ENCODE measurements at regions not wholly inside any gene's neighbourhood (a gene's known extent, or its start where the extent isn't known, plus 50 kb on each side); places are given as distances from the start of the nearest gene placed in this dataset.

- DNase-seq = no peak
Measured at GRCh38 chr6:113439866-113440265, 417.3 kb upstream of the MARCKS start.

GRCh38 chr6:113442040-113442439 is 415.1 kb upstream of the MARCKS start:
- Mint-ChIP-seq H3K9me3 (ENCODE audit: low read depth) (no peaks in the 10 kb centered on the region), H3K27me3 (no peaks in the 10 kb centered on the region), H3K27ac (no peak overlapping the region), H3K4me1 (no peaks in the 10 kb centered on the region), H3K4me3 (no peak overlapping the region), H3K36me3 (no peaks in the 10 kb centered on the region)
- CTCF ChIA-PET = no interaction called here
- ATAC-seq = no peak
- DNase-seq = no peak

More at GRCh38 chr6:113439866-113440265, 417.3 kb upstream of the MARCKS start:
- CTCF ChIA-PET = no interaction called here
- Mint-ChIP-seq H3K4me3 (no peak overlapping the region), H3K27me3 (no peaks in the 10 kb centered on the region), H3K9me3 (ENCODE audit: low read depth) (no peaks in the 10 kb centered on the region), H3K4me1 (no peaks in the 10 kb centered on the region), H3K36me3 (no peaks in the 10 kb centered on the region), H3K27ac (no peak overlapping the region)
- ATAC-seq = no peak

GRCh38 chr6:113445201-113445600 is 411.9 kb upstream of the MARCKS start:
- CTCF ChIA-PET = no interaction called here
- ATAC-seq = no peak
- Mint-ChIP-seq H3K4me1 (no peaks in the 10 kb centered on the region), H3K36me3 (no peaks in the 10 kb centered on the region), H3K27ac (no peak overlapping the region), H3K27me3 (no peaks in the 10 kb centered on the region), H3K9me3 (ENCODE audit: low read depth) (no peaks in the 10 kb centered on the region), H3K4me3 (no peak overlapping the region)
- no peak for DNase-seq

- no peak for ATAC-seq
- no peak overlapping the region for H3K4me3 Mint-ChIP-seq
Measured at GRCh38 chr6:113447088-113447831, 409.9 kb upstream of the MARCKS start.

GRCh38 chr6:113449051-113449450 is 408.1 kb upstream of the MARCKS start:
- no peaks in the 10 kb centered on the region for H3K9me3 Mint-ChIP-seq (ENCODE audit: low read depth)
- H3K27ac Mint-ChIP-seq = no peak overlapping the region
- H3K36me3 Mint-ChIP-seq = no peaks in the 10 kb centered on the region
- no peak for ATAC-seq
- no peak overlapping the region for H3K4me3 Mint-ChIP-seq
- CTCF ChIA-PET = no interaction called here
- no peak for DNase-seq
- no peaks in the 10 kb centered on the region for H3K27me3 Mint-ChIP-seq
- H3K4me1 Mint-ChIP-seq = no peaks in the 10 kb centered on the region

More at GRCh38 chr6:113447088-113447831, 409.9 kb upstream of the MARCKS start:
- DNase-seq = no peak
- Mint-ChIP-seq H3K27me3 (no peaks in the 10 kb centered on the region), H3K27ac (no peak overlapping the region), H3K9me3 (ENCODE audit: low read depth) (no peaks in the 10 kb centered on the region), H3K36me3 (no peaks in the 10 kb centered on the region), H3K4me1 (no peaks in the 10 kb centered on the region)
- CTCF ChIA-PET = no interaction called here

- no peak for DNase-seq
- Mint-ChIP-seq H3K9me3 (ENCODE audit: low read depth) (no peaks in the 10 kb centered on the region), H3K4me1 (no peaks in the 10 kb centered on the region), H3K27me3 (no peaks in the 10 kb centered on the region), H3K27ac (no peak overlapping the region), H3K4me3 (no peak overlapping the region), H3K36me3 (no peaks in the 10 kb centered on the region)
- no peak for ATAC-seq
- CTCF ChIA-PET = no interaction called here
Measured at GRCh38 chr6:113450061-113450465, 407.1 kb upstream of the MARCKS start.

GRCh38 chr6:113451049-113451448 is 406.1 kb upstream of the MARCKS start:
- no peak for DNase-seq
- Mint-ChIP-seq H3K36me3 (no peaks in the 10 kb centered on the region), H3K27ac (no peak overlapping the region), H3K4me3 (no peak overlapping the region), H3K27me3 (no peaks in the 10 kb centered on the region), H3K4me1 (no peaks in the 10 kb centered on the region), H3K9me3 (ENCODE audit: low read depth) (no peaks in the 10 kb centered on the region)
- ATAC-seq = no peak
- CTCF ChIA-PET = no interaction called here

- H3K27ac Mint-ChIP-seq = no peak overlapping the region
- H3K9me3 Mint-ChIP-seq (ENCODE audit: low read depth) = no peaks in the 10 kb centered on the region
- H3K4me1 Mint-ChIP-seq = no peaks in the 10 kb centered on the region
- no peak overlapping the region for H3K4me3 Mint-ChIP-seq
- H3K27me3 Mint-ChIP-seq = no peaks in the 10 kb centered on the region
- CTCF ChIA-PET = no interaction called here
- no peaks in the 10 kb centered on the region for H3K36me3 Mint-ChIP-seq
- DNase-seq (no peak), ATAC-seq (no peak)
Measured at GRCh38 chr6:113457198-113457597, 399.9 kb upstream of the MARCKS start.

GRCh38 chr6:113457751-113458150 is 399.4 kb upstream of the MARCKS start:
- no peak for DNase-seq
- Mint-ChIP-seq H3K27me3 (no peaks in the 10 kb centered on the region), H3K36me3 (no peaks in the 10 kb centered on the region), H3K4me1 (no peaks in the 10 kb centered on the region), H3K9me3 (ENCODE audit: low read depth) (no peaks in the 10 kb centered on the region), H3K27ac (no peak overlapping the region), H3K4me3 (no peak overlapping the region)
- ATAC-seq = no peak
- CTCF ChIA-PET = interaction anchor here (0.6 kb wide), 1 partner anchor 202 kb away, joined by 3 read pairs; no protein-coding TSS in a partner anchor

GRCh38 chr6:113458368-113459010 is 398.7 kb upstream of the MARCKS start:
- Mint-ChIP-seq H3K4me1 (no peaks in the 10 kb centered on the region), H3K4me3 (no peak overlapping the region), H3K27me3 (no peaks in the 10 kb centered on the region), H3K36me3 (no peaks in the 10 kb centered on the region), H3K9me3 (ENCODE audit: low read depth) (no peaks in the 10 kb centered on the region), H3K27ac (no peak overlapping the region)
- CTCF ChIA-PET = interaction anchor here (0.6 kb wide), 1 partner anchor 202 kb away, joined by 3 read pairs; no protein-coding TSS in a partner anchor
- ATAC-seq (no peak), DNase-seq (no peak)

- DNase-seq (no peak), ATAC-seq (no peak)
- no peak overlapping the region for H3K27ac Mint-ChIP-seq
- H3K4me1 Mint-ChIP-seq = no peaks in the 10 kb centered on the region
- H3K4me3 Mint-ChIP-seq = no peak overlapping the region
- CTCF ChIA-PET = no interaction called here
- H3K27me3 Mint-ChIP-seq = no peaks in the 10 kb centered on the region
- H3K36me3 Mint-ChIP-seq = no peaks in the 10 kb centered on the region
- H3K9me3 Mint-ChIP-seq (ENCODE audit: low read depth) = no peaks in the 10 kb centered on the region
Measured at GRCh38 chr6:113461153-113461932, 395.8 kb upstream of the MARCKS start.

- Mint-ChIP-seq H3K4me3 (no peak overlapping the region), H3K27me3 (no peaks in the 10 kb centered on the region), H3K27ac (no peak overlapping the region), H3K36me3 (no peaks in the 10 kb centered on the region), H3K9me3 (ENCODE audit: low read depth) (peaks cover 2% of the 10 kb centered on the region), H3K4me1 (no peaks in the 10 kb centered on the region)
- DNase-seq (no peak), ATAC-seq (no peak)
- CTCF ChIA-PET = no interaction called here
Measured at GRCh38 chr6:113464536-113464935, 392.6 kb upstream of the MARCKS start.

- Mint-ChIP-seq H3K36me3 (no peaks in the 10 kb centered on the region), H3K9me3 (ENCODE audit: low read depth) (peaks cover 2% of the 10 kb centered on the region), H3K27ac (no peak overlapping the region), H3K4me3 (no peak overlapping the region), H3K4me1 (no peaks in the 10 kb centered on the region), H3K27me3 (no peaks in the 10 kb centered on the region)
- no peak for ATAC-seq
- no peak for DNase-seq
- CTCF ChIA-PET = no interaction called here
Measured at GRCh38 chr6:113464960-113465359, 392.2 kb upstream of the MARCKS start.

- no peaks in the 10 kb centered on the region for H3K4me1 Mint-ChIP-seq
- no peak overlapping the region for H3K4me3 Mint-ChIP-seq
- no peak for ATAC-seq
- no peaks in the 10 kb centered on the region for H3K36me3 Mint-ChIP-seq
- no peaks in the 10 kb centered on the region for H3K27me3 Mint-ChIP-seq
- H3K27ac Mint-ChIP-seq = no peak overlapping the region
- peaks cover 2% of the 10 kb centered on the region for H3K9me3 Mint-ChIP-seq (ENCODE audit: low read depth)
- CTCF ChIA-PET = interaction anchor here (1.2 kb wide), 1 partner anchor 392 kb away, joined by 3 read pairs; no protein-coding TSS in a partner anchor
- DNase-seq = no peak
Measured at GRCh38 chr6:113466526-113466925, 390.6 kb upstream of the MARCKS start.
